RWPE1 (cell line): ENCODE measurements at regions not wholly inside any gene's neighbourhood (a gene's known extent, or its start where the extent isn't known, plus 50 kb on each side); places are given as distances from the start of the nearest gene placed in this dataset.

ENCODE experiments used
- CTCF ChIA-PET: fragments of 350-600 bp; sonication (Branson Sonifier 250); formaldehyde crosslinking; extraction: SDS; loops from one replicate; lab custom pipeline; 2021; lab: Yijun Ruan, JAX
- POLR2A ChIA-PET: fragments of 400-600 bp; formaldehyde crosslinking; extraction: SDS; loops from one replicate; lab custom pipeline; 2020; ENCODE audit warnings: antibody characterized with exemption; ENCODE audit not compliant: low non-redundant PET; lab: Yijun Ruan, JAX
- DNase-seq: peaks from one replicate; pipeline ENCODE4 v3.0.0; 2012; ENCODE audit warnings: low spot score
- H3K27ac ChIP-seq: fragments of 450-650 bp; 2 replicates; pipeline ENCODE4 v1.5.1; 2017
- CTCF ChIP-seq: fragments of 450-650 bp; conservative IDR thresholded peaks from 2 replicates; pipeline ENCODE4 v1.5.1; 2017; ENCODE audit warnings: low read depth, mild to moderate bottlenecking

GRCh38 chr7:54841772-54842697 lies 83.0 kb upstream of the SEC61G start:
- no peak for DNase-seq
- CTCF ChIA-PET = interaction anchor here (0.5 to 2.4 kb wide), 5 partner anchors 54 to 413 kb away, joined by 3 to 8 read pairs (median 4); no protein-coding TSS in a partner anchor
- POLR2A ChIA-PET = no interaction called here
- TF ChIP-seq CTCF = peak; percentile 20; the same call in 1 of the 2 replicates
- no peak overlapping the region for H3K27ac ChIP-seq

GRCh38 chr7:54843841-54844355 lies 84.9 kb upstream of the SEC61G start:
- TF ChIP-seq CTCF = no peak
- peak; percentile 67 for DNase-seq
- H3K27ac ChIP-seq = no peak overlapping the region
- POLR2A ChIA-PET = interaction anchor here (0.6 kb wide), 1 partner anchor 14 kb away, joined by 4 read pairs; no protein-coding TSS in a partner anchor
- CTCF ChIA-PET = interaction anchor here (0.7 to 2.4 kb wide), 3 partner anchors 26 to 411 kb away, joined by 3 to 10 read pairs (median 8); no protein-coding TSS in a partner anchor

GRCh38 chr7:54846273-54846672 lies 87.3 kb upstream of the SEC61G start:
- CTCF ChIA-PET = interaction anchor here (0.8 kb wide), 1 partner anchor 171 kb away, joined by 3 read pairs; no protein-coding TSS in a partner anchor
- POLR2A ChIA-PET = interaction anchor here (1.2 kb wide), 1 partner anchor 172 kb away, joined by 4 read pairs; the partner anchor contains the start of gene EGFR
- no peak for DNase-seq
- no peak for TF ChIP-seq CTCF
- H3K27ac ChIP-seq = no peak overlapping the region

GRCh38 chr7:54847921-54848320 lies 88.9 kb upstream of the SEC61G start:
- no peak for TF ChIP-seq CTCF
- no peak for DNase-seq
- ChIA-PET CTCF (no interaction called here), POLR2A (no interaction called here)
- H3K27ac ChIP-seq = no peak overlapping the region

GRCh38 chr7:54856856-54857255 lies 97.8 kb upstream of the SEC61G start:
- ChIA-PET POLR2A (no interaction called here), CTCF (no interaction called here)
- no peak for DNase-seq
- no peak for TF ChIP-seq CTCF
- H3K27ac ChIP-seq = no peak overlapping the region

GRCh38 chr7:54857294-54857693 lies 98.3 kb upstream of the SEC61G start:
- TF ChIP-seq CTCF = no peak
- H3K27ac ChIP-seq = peak overlapping the region; percentile 83
- CTCF ChIA-PET = no interaction called here
- no peak for DNase-seq
- POLR2A ChIA-PET = interaction anchor here (0.6 to 0.7 kb wide), 2 partner anchors 13 to 90 kb away, joined by 4 read pairs; no protein-coding TSS in a partner anchor
